T-helper 2 cell treated with Interferon-gamma antibody and Interleukin-4, amounts not matched to agents 5 μg/mL and 100 μg/mL, for 36 hours (primary cell): ENCODE measurements at regions not wholly inside any gene's neighbourhood (a gene's known extent, or its start where the extent isn't known, plus 50 kb on each side); places are given as distances from the start of the nearest gene placed in this dataset.

ENCODE experiments used
- DNase-seq: peaks from one replicate; pipeline ENCODE4 v3.0.0; 2021; ENCODE audit warnings: low spot score
- H3K27ac Mint-ChIP-seq: one replicate; pipeline ENCODE4 v1.8.0; 2021; ENCODE audit warnings: mild to moderate bottlenecking, mixed read lengths
- H3K27me3 Mint-ChIP-seq: one replicate; pipeline ENCODE4 v1.8.0; 2021; ENCODE audit warnings: low read depth, mixed read lengths
- H3K36me3 Mint-ChIP-seq: one replicate; pipeline ENCODE4 v1.8.0; 2021; ENCODE audit warnings: low read depth, mixed read lengths
- H3K4me1 Mint-ChIP-seq: one replicate; pipeline ENCODE4 v1.8.0; 2021; ENCODE audit warnings: low read depth, mixed read lengths
- H3K4me3 Mint-ChIP-seq: one replicate; pipeline ENCODE4 v1.8.0; 2022; ENCODE audit warnings: mild to moderate bottlenecking, moderate library complexity, mixed read lengths
- H3K9me3 Mint-ChIP-seq: one replicate; pipeline ENCODE4 v1.8.0; 2021; ENCODE audit warnings: mixed read lengths

- Mint-ChIP-seq H3K36me3 (no peaks in the 10 kb centered on the region), H3K27ac (no peak overlapping the region), H3K4me3 (no peak overlapping the region), H3K9me3 (no peaks in the 10 kb centered on the region), H3K4me1 (peaks cover 2% of the 10 kb centered on the region), H3K27me3 (no peaks in the 10 kb centered on the region)
- no peak for DNase-seq
Measured at GRCh38 chr6:141634269-141634668, 498.5 kb upstream of the GJE1 start.

- no peak overlapping the region for H3K4me3 Mint-ChIP-seq
- H3K27ac Mint-ChIP-seq: no peak overlapping the region
- H3K36me3 Mint-ChIP-seq: no peaks in the 10 kb centered on the region
- H3K9me3 Mint-ChIP-seq: no peaks in the 10 kb centered on the region
- no peak for DNase-seq
- no peaks in the 10 kb centered on the region for H3K4me1 Mint-ChIP-seq
- no peaks in the 10 kb centered on the region for H3K27me3 Mint-ChIP-seq
Measured at GRCh38 chr6:141624301-141624700, 508.4 kb upstream of the GJE1 start.

- Mint-ChIP-seq H3K4me1 (no peaks in the 10 kb centered on the region), H3K4me3 (no peak overlapping the region), H3K27me3 (no peaks in the 10 kb centered on the region), H3K36me3 (no peaks in the 10 kb centered on the region), H3K27ac (no peak overlapping the region), H3K9me3 (no peaks in the 10 kb centered on the region)
- DNase-seq: no peak
Measured at GRCh38 chr6:141618180-141618581, 514.5 kb upstream of the GJE1 start.

- no peak for DNase-seq
- no peaks in the 10 kb centered on the region for H3K4me1 Mint-ChIP-seq
- H3K4me3 Mint-ChIP-seq: no peak overlapping the region
- H3K9me3 Mint-ChIP-seq: no peaks in the 10 kb centered on the region
- no peaks in the 10 kb centered on the region for H3K36me3 Mint-ChIP-seq
- H3K27ac Mint-ChIP-seq: no peak overlapping the region
- no peaks in the 10 kb centered on the region for H3K27me3 Mint-ChIP-seq
Measured at GRCh38 chr6:141610741-141611140, 522.0 kb upstream of the GJE1 start.

- Mint-ChIP-seq H3K9me3 (no peaks in the 10 kb centered on the region), H3K4me1 (no peaks in the 10 kb centered on the region), H3K36me3 (no peaks in the 10 kb centered on the region), H3K27me3 (no peaks in the 10 kb centered on the region), H3K27ac (no peak overlapping the region), H3K4me3 (no peak overlapping the region)
- no peak for DNase-seq
Measured at GRCh38 chr6:141607956-141608355, 524.8 kb upstream of the GJE1 start.

GRCh38 chr6:141598487-141598886, 534.2 kb upstream of the GJE1 start:
- no peaks in the 10 kb centered on the region for H3K9me3 Mint-ChIP-seq
- no peak overlapping the region for H3K4me3 Mint-ChIP-seq
- no peaks in the 10 kb centered on the region for H3K36me3 Mint-ChIP-seq
- no peak overlapping the region for H3K27ac Mint-ChIP-seq
- H3K27me3 Mint-ChIP-seq: no peaks in the 10 kb centered on the region
- no peaks in the 10 kb centered on the region for H3K4me1 Mint-ChIP-seq
- DNase-seq: no peak

- Mint-ChIP-seq H3K4me1 (no peaks in the 10 kb centered on the region), H3K4me3 (no peak overlapping the region), H3K36me3 (no peaks in the 10 kb centered on the region), H3K9me3 (no peaks in the 10 kb centered on the region), H3K27ac (no peak overlapping the region), H3K27me3 (no peaks in the 10 kb centered on the region)
- DNase-seq: no peak
Measured at GRCh38 chr6:141594874-141595273, 537.9 kb upstream of the GJE1 start.

GRCh38 chr6:141593311-141593710, 539.4 kb upstream of the GJE1 start:
- DNase-seq: no peak
- H3K36me3 Mint-ChIP-seq: no peaks in the 10 kb centered on the region
- no peak overlapping the region for H3K27ac Mint-ChIP-seq
- no peak overlapping the region for H3K4me3 Mint-ChIP-seq
- no peaks in the 10 kb centered on the region for H3K4me1 Mint-ChIP-seq
- H3K9me3 Mint-ChIP-seq: no peaks in the 10 kb centered on the region
- H3K27me3 Mint-ChIP-seq: no peaks in the 10 kb centered on the region

- Mint-ChIP-seq H3K27me3 (no peaks in the 10 kb centered on the region), H3K36me3 (no peaks in the 10 kb centered on the region), H3K27ac (no peak overlapping the region), H3K4me3 (no peak overlapping the region), H3K4me1 (no peaks in the 10 kb centered on the region), H3K9me3 (no peaks in the 10 kb centered on the region)
- DNase-seq: no peak
Measured at GRCh38 chr6:141587482-141588266, 545.1 kb upstream of the GJE1 start.

- Mint-ChIP-seq H3K4me1 (no peaks in the 10 kb centered on the region), H3K9me3 (no peaks in the 10 kb centered on the region), H3K36me3 (no peaks in the 10 kb centered on the region), H3K4me3 (no peak overlapping the region), H3K27me3 (no peaks in the 10 kb centered on the region), H3K27ac (no peak overlapping the region)
- DNase-seq: no peak
Measured at GRCh38 chr6:141580988-141581552, 551.7 kb upstream of the GJE1 start.

- Mint-ChIP-seq H3K27me3 (no peaks in the 10 kb centered on the region), H3K9me3 (no peaks in the 10 kb centered on the region), H3K4me1 (no peaks in the 10 kb centered on the region), H3K27ac (no peak overlapping the region), H3K36me3 (no peaks in the 10 kb centered on the region), H3K4me3 (no peak overlapping the region)
- no peak for DNase-seq
Measured at GRCh38 chr6:141580131-141580530, 552.6 kb upstream of the GJE1 start.

GRCh38 chr6:141576751-141577150, 556.0 kb upstream of the GJE1 start:
- Mint-ChIP-seq H3K4me3 (no peak overlapping the region), H3K27me3 (no peaks in the 10 kb centered on the region), H3K4me1 (no peaks in the 10 kb centered on the region), H3K9me3 (no peaks in the 10 kb centered on the region), H3K27ac (no peak overlapping the region), H3K36me3 (no peaks in the 10 kb centered on the region)
- no peak for DNase-seq

GRCh38 chr6:141562851-141563763, 569.6 kb upstream of the GJE1 start:
- Mint-ChIP-seq H3K36me3 (no peaks in the 10 kb centered on the region), H3K9me3 (no peaks in the 10 kb centered on the region), H3K4me1 (peaks cover 18% of the 10 kb centered on the region), H3K27me3 (peaks cover 13% of the 10 kb centered on the region), H3K27ac (peak overlapping the region; percentile 69), H3K4me3 (peak overlapping the region; percentile 76)
- peak; percentile 28 for DNase-seq

GRCh38 chr6:141562186-141562811, 570.4 kb upstream of the GJE1 start:
- H3K4me3 Mint-ChIP-seq: peak overlapping the region; percentile 76
- peak overlapping the region; percentile 69 for H3K27ac Mint-ChIP-seq
- no peaks in the 10 kb centered on the region for H3K9me3 Mint-ChIP-seq
- H3K27me3 Mint-ChIP-seq: peaks cover 15% of the 10 kb centered on the region
- H3K36me3 Mint-ChIP-seq: no peaks in the 10 kb centered on the region
- DNase-seq: no peak
- peaks cover 18% of the 10 kb centered on the region for H3K4me1 Mint-ChIP-seq
